ENCODE measurements at regions not wholly inside any gene's neighbourhood (a gene's known extent, or its start where the extent isn't known, plus 50 kb on each side); places are given as distances from the start of the nearest gene placed in this dataset.

DNA sequence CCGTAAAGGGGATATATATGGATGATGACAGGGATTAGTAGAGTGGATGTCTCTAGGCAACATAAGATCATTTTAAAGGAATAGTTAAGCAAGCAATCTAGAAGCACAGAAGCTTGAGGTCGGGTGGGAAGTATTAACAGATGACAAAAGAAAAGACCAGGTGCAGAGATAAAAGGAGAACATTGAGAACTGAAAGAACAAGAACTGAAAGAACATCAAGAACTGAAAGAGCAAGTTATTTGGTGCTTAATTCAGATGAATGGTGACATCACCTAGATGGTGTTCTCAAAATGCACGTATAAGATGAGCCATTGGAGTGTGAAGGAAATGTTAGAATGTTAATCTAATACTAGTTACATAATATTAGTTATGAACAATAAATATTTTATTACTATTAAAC lies 224.0 kb upstream of the PDE3A start (continued):
- TF ChIP-seq PCBP1 (IDR thresholded peaks at IDR 0.05; ENCODE audit: low read depth, low read length, poor library complexity, severe bottlenecking) = no peak
- TF ChIP-seq TCF7 (IDR thresholded peaks at IDR 0.05; ENCODE audit: borderline replicate concordance) = no peak
- no peak for TF ChIP-seq KAT8 (IDR thresholded peaks at IDR 0.05; ENCODE audit: low read depth)
- no peak for TF ChIP-seq BCOR (IDR thresholded peaks at IDR 0.05)
- TF ChIP-seq ZNF3 (CRISPR knock-in tag; IDR thresholded peaks at IDR 0.05) = no peak
- TF ChIP-seq RAD21 (CRISPR knock-in tag; conservative IDR thresholded peaks at IDR 0.05 in 1 of 2, IDR thresholded peaks at IDR 0.05 in 1 of 2) = no peak

DNA sequence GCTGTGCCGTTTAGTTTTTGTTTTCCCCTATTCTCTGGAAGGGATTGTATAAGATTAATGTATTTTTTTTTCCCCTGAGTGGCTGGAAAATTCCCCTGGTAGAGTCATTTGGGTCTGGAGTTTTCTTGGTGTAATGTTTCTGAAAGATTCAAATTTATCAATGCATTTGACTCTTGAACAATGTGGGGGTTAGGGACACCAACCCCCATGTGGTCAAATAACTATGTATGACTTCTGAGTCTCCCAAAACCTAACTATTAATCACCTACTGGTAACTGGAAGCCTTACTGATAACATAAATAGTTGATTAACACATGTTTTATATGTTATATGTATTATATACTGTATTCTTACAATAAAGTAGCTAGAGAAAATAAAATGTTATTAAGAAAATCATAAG lies 220.1 kb upstream of the PDE3A start:
- Histone ChIP-seq H3K9me1 (ENCODE audit: control insufficient read depth, insufficient read depth, low read length) (no peaks in the 10 kb centered on the region), H3K4me2 (ENCODE audit: insufficient read depth, low read length) (no peak overlapping the region), H3K36me3 (ENCODE audit: control insufficient read depth, insufficient read depth, low read length) (no peaks in the 10 kb centered on the region), H3K79me2 (ENCODE audit: control insufficient read depth, insufficient read depth, low read length) (no peaks in the 10 kb centered on the region), H3K4me1 (replicated peaks in 1 of 2; ENCODE audit: control insufficient read depth in 2 of 2, insufficient read depth in 2 of 2, low read length in 2 of 2) (no peaks in the 10 kb centered on the region), H4K20me1 (replicated peaks; ENCODE audit: control insufficient read depth, insufficient read depth, low read length) (no peaks in the 10 kb centered on the region), H3K4me3 (no peak overlapping the region), H3K9ac (ENCODE audit: insufficient read depth in 1 of 2, low read depth in 2 of 2, low read length in 2 of 2) (no peak overlapping the region), H3K27me3 (ENCODE audit: control insufficient read depth in 2 of 2, insufficient read depth in 2 of 2, low read length in 2 of 2) (no peaks in the 10 kb centered on the region), H3K27ac (ENCODE audit: extremely low read depth, low read depth, low read length) (no peak overlapping the region), H3K9me3 (replicated peaks; ENCODE audit: control insufficient read depth, insufficient read depth, low read depth, low read length) (no peaks in the 10 kb centered on the region), H2AFZ (ENCODE audit: low read depth, low read length) (no peak overlapping the region)
- no peak for ATAC-seq
- in situ Hi-C loops (cut with MboI) = no loop called here
- FAIRE-seq = no peak
- BruUV-seq (replicated peaks) = no TSS peak
- ChIA-PET POLR2A (no interaction called here), CTCF (ENCODE audit: low intra/inter-chr PET ratio) (no interaction called here)
- TF ChIP-seq ZFP1 (CRISPR knock-in tag; IDR thresholded peaks at IDR 0.05) (no peak), STAT5B (CRISPR knock-in tag; IDR thresholded peaks at IDR 0.05) (no peak)
- 0% methylated on average over 1 of the region's 1 CpG for WGBS (ENCODE audit: insufficient coverage, low coverage, missing lambda C conversion rate)
- no peak for DNase-seq (ENCODE audit: extremely low read depth in 1 of 4, low spot score in 3 of 4)
- intact Hi-C loops (cut with micrococcal nuclease) = no loop called here

All from K562 (cell line).